Sigmoid colon (tissue), 6 donors: ENCODE measurements at regions not wholly inside any gene's neighbourhood (a gene's known extent, or its start where the extent isn't known, plus 50 kb on each side); places are given as distances from the start of the nearest gene placed in this dataset.

Source experiments
- DNase-seq: peaks from one replicate; pipeline ENCODE4 v3.0.0-alpha.2; 2019
- H3K27ac ChIP-seq, 4 donors: fragments of 200-600 bp; sonication (generic); one replicate each; pipeline ENCODE4 v1.5.1; 2016 to 2019; ENCODE audit warnings: mild to moderate bottlenecking in 1 of 4
- H3K27me3 ChIP-seq, 3 donors: fragments of 200-600 bp; sonication (generic); one replicate each; pipeline ENCODE4 v1.5.1; 2019; ENCODE audit warnings: mild to moderate bottlenecking in 1 of 3
- H3K36me3 ChIP-seq, 4 donors: fragments of 200-600 bp; sonication (generic); one replicate each; pipeline ENCODE4 v1.5.1; 2016 to 2019
- H3K4me1 ChIP-seq, 4 donors: fragments of 200-600 bp; sonication (generic); one replicate each; pipeline ENCODE4 v1.5.1; 2017 to 2019
- H3K4me3 ChIP-seq, 4 donors: fragments of 200-600 bp; sonication (generic); one replicate each; pipeline ENCODE4 v1.5.1; 2017 to 2019; ENCODE audit warnings: mild to moderate bottlenecking in 2 of 4, moderate library complexity in 1 of 4
- H3K9me3 ChIP-seq, 4 donors: fragments of 200-600 bp in 3 of 4; sonication (generic) in 3 of 4; one replicate each; pipeline versions ENCODE4 v1.5.1 to v1.6.1; 2013 to 2019
- CTCF ChIP-seq, 4 experiments: fragments of 450-650 bp in 3 of 4; fragments of 200-600 bp in 1 of 4; IDR thresholded peaks; one replicate each; pipeline ENCODE4 v1.5.1; 2016 to 2019; ENCODE audit warnings: antibody characterized with exemption in 4 of 4, mild to moderate bottlenecking in 3 of 4, moderate library complexity in 2 of 4
- EP300 ChIP-seq, 4 donors: sonication (generic); formaldehyde crosslinking; IDR thresholded peaks; one replicate each; pipeline ENCODE4 v1.6.1; 2017; ENCODE audit warnings: antibody characterized with exemption in 4 of 4
- POLR2A ChIP-seq, 2 donors: fragments of 450-650 bp; IDR thresholded peaks; one replicate each; pipeline ENCODE4 v1.6.1; 2016; ENCODE audit warnings: antibody characterized with exemption in 2 of 2, mild to moderate bottlenecking in 2 of 2, moderate library complexity in 2 of 2
- POLR2AphosphoS5 ChIP-seq, 4 donors: sonication (generic); formaldehyde crosslinking; IDR thresholded peaks; one replicate each; pipeline ENCODE4 v1.6.1; 2017; ENCODE audit warnings: antibody characterized with exemption in 4 of 4
- WGBS, 2 donors: extraction: QIAGEN DNeasy Blood & Tissue Kit; methylation state at CpG; one replicate each; pipeline ENCODE4 v1.1.7; 2013; 5-methylcytosine and 5-hydroxymethylcytosine counted together
- intact Hi-C: fragments of 100-400 bp; cut with DNase I; formaldehyde crosslinking; loops from one replicate; pipeline ENCODE4 v1.15.1; 2023
- donor health status: healthy with polysubstance abuse.
- donor health status: healthy.

- H3K36me3 ChIP-seq: no peaks in the 10 kb centered on the region
- H3K9me3 ChIP-seq: no peaks in the 10 kb centered on the region
- H3K27me3 ChIP-seq: peaks cover 0 to 2% (median 0%) of the 10 kb centered on the region in 3 donors
- peak overlapping the region in 3 of 4 donors; percentile 47 to 68 (median 63) for H3K27ac ChIP-seq
- no peaks in the 10 kb centered on the region for H3K4me1 ChIP-seq
- intact Hi-C loops: no loop called here
- no peak for TF ChIP-seq CTCF (IDR thresholded peaks at IDR 0.05)
- TF ChIP-seq POLR2AphosphoS5 (IDR thresholded peaks at IDR 0.05): no peak
- TF ChIP-seq EP300 (IDR thresholded peaks at IDR 0.05): no peak
- TF ChIP-seq POLR2A (IDR thresholded peaks at IDR 0.05): no peak
- H3K4me3 ChIP-seq: no peak overlapping the region
- 24 to 74% methylated on average over 10 of the region's 10 CpGs for WGBS, 2 donors
- no peak for DNase-seq
Measured at GRCh38 chr21:41643246-41643966, 123.4 kb downstream of the RIPK4 start.

GRCh38 chr21:41641821-41642701, 124.8 kb downstream of the RIPK4 start:
- intact Hi-C loops: no loop called here
- WGBS, 2 donors: 46 to 57% methylated on average over 16 of the region's 16 CpGs
- Histone ChIP-seq H3K36me3 (no peaks in the 10 kb centered on the region), H3K4me3 (no peak overlapping the region), H3K9me3 (peaks cover 0 to 2% (median 0%) of the 10 kb centered on the region in 4 donors), H3K27me3 (peaks cover 0 to 2% (median 0%) of the 10 kb centered on the region in 3 donors), H3K4me1 (peaks cover 0 to 4% (median 2%) of the 10 kb centered on the region in 4 donors), H3K27ac (peak overlapping the region; percentile 47 to 68 (median 61))
- DNase-seq: peak; percentile 84
- no peak for TF ChIP-seq POLR2A (IDR thresholded peaks at IDR 0.05)
- peak in 2 of 4 donors; percentile 10 to 61 for TF ChIP-seq POLR2AphosphoS5 (IDR thresholded peaks at IDR 0.05)

- DNase-seq: no peak
- intact Hi-C loops: no loop called here
- H3K27me3 ChIP-seq: peaks cover 0 to 2% (median 0%) of the 10 kb centered on the region in 3 donors
- peaks cover 0 to 10% (median 6%) of the 10 kb centered on the region in 4 donors for H3K4me1 ChIP-seq
- H3K27ac ChIP-seq: peak overlapping the region; percentile 47 to 68 (median 61)
- H3K4me3 ChIP-seq: no peak overlapping the region
- H3K9me3 ChIP-seq: peaks cover 0 to 2% (median 0%) of the 10 kb centered on the region in 4 donors
- no peaks in the 10 kb centered on the region for H3K36me3 ChIP-seq
- WGBS, 2 donors: 56 to 64% methylated on average over 3 of the region's 3 CpGs
- TF ChIP-seq POLR2AphosphoS5 (IDR thresholded peaks at IDR 0.05): no peak
- no peak for TF ChIP-seq POLR2A (IDR thresholded peaks at IDR 0.05)
- no peak for TF ChIP-seq CTCF (IDR thresholded peaks at IDR 0.05)
- TF ChIP-seq EP300 (IDR thresholded peaks at IDR 0.05): no peak
Measured at GRCh38 chr21:41641510-41641815, 125.4 kb downstream of the RIPK4 start.

- peak in 1 of 4 donors; percentile 29 for TF ChIP-seq POLR2AphosphoS5 (IDR thresholded peaks at IDR 0.05)
- TF ChIP-seq EP300 (IDR thresholded peaks at IDR 0.05): no peak
- no peak for DNase-seq
- peak overlapping the region; percentile 47 to 68 (median 61) for H3K27ac ChIP-seq
Measured at GRCh38 chr21:41640748-41641509, 125.9 kb downstream of the RIPK4 start.

GRCh38 chr21:41639766-41640165, 127.1 kb downstream of the RIPK4 start:
- intact Hi-C loops: no loop called here
- peaks cover 0 to 10% (median 6%) of the 10 kb centered on the region in 4 donors for H3K4me1 ChIP-seq
- no peaks in the 10 kb centered on the region for H3K27me3 ChIP-seq
- H3K4me3 ChIP-seq: no peak overlapping the region
- DNase-seq: no peak
- peak overlapping the region in 1 of 4 donors; percentile 6 for H3K27ac ChIP-seq
- no peaks in the 10 kb centered on the region for H3K36me3 ChIP-seq
- H3K9me3 ChIP-seq: peaks cover 0 to 2% (median 0%) of the 10 kb centered on the region in 4 donors
- TF ChIP-seq POLR2A (IDR thresholded peaks at IDR 0.05) (no peak), EP300 (IDR thresholded peaks at IDR 0.05) (no peak), CTCF (IDR thresholded peaks at IDR 0.05) (no peak), POLR2AphosphoS5 (IDR thresholded peaks at IDR 0.05) (no peak)
- WGBS, 2 donors: 92 to 95% methylated on average over 5 of the region's 5 CpGs

More at GRCh38 chr21:41640748-41641509, 125.9 kb downstream of the RIPK4 start:
- H3K4me1 ChIP-seq: peaks cover 0 to 10% (median 6%) of the 10 kb centered on the region in 4 donors
- 60 to 71% methylated on average over 6 of the region's 6 CpGs for WGBS, 2 donors
- peaks cover 0 to 2% (median 0%) of the 10 kb centered on the region in 4 donors for H3K9me3 ChIP-seq
- no peaks in the 10 kb centered on the region for H3K36me3 ChIP-seq
- intact Hi-C loops: no loop called here
- H3K27me3 ChIP-seq: peaks cover 0 to 2% (median 0%) of the 10 kb centered on the region in 3 donors
- H3K4me3 ChIP-seq: no peak overlapping the region
